HG02610 (cell line): ENCODE measurements at regions not wholly inside any gene's neighbourhood (a gene's known extent, or its start where the extent isn't known, plus 50 kb on each side); places are given as distances from the start of the nearest gene placed in this dataset.
A peak's percentile ranks its signal among the peaks of the same experiment; 100 is the strongest.

Experiments used
- ATAC-seq: cut with Tn5 transposase; IDR thresholded peaks from one replicate; pipeline ENCODE4 v1.9.1; 2021; ENCODE audit warnings: mild to moderate bottlenecking, moderate library complexity; ENCODE audit not compliant: unreplicated experiment

DNA sequence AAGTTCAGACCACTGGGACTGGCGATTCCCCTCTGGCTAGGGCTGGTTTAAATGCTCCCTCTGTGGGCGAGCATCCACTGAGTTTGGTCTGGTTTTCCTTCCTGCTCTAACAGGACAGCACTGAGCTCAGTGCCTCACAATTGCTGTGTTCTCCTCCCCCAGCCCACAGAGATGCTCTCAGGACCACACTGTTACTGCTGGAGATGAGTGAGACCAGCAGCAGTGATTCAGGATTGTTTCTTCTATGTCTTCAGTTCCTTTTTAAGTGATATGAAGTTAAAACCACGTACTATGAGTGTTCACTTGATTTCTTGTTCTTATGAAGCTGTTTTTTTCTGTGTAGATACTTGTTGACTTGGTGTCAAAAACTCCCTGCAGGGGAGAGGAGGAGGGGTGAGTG is 180.4 kb upstream of the COL8A1 start:
- ATAC-seq: peak; percentile 67

DNA sequence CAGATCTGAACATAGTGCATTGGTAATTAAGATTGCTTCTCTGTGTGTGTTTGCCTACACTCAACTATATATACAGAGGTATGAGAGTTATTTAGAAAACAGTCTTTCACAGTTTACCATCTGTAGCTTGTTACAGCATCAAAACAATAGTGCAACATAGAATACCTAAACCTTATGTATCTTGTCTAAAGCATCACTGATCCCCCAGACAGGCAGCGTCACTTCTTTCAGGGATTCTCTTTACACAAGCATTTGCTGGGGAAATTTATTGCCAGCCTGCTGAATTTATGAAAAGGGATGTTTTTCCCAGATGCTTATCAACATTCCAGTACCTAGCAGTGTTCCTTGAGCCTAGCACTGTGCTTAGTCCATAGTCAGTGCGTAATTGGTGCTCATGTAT is 195.8 kb upstream of the COL8A1 start:
- ATAC-seq: no peak

DNA sequence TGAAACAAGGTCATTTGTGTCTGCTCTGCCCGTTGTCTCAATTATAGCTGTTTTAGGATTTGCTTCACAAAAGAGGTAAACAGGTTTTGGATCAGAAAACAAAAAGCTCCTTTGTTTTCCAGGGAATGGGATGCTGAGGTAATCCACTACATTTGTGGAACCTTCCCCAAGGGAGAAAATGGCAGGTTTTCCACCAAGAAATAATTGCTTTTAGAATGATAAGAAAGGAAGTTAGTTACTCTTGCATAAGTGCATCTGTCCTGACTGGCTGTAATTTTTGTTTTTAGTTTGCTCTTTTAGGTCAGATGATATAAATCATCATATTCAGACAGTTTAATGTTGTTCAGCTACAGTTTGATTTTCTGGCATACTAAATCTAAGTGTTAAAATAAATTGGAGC is 198.5 kb upstream of the COL8A1 start:
- ATAC-seq: no peak

DNA sequence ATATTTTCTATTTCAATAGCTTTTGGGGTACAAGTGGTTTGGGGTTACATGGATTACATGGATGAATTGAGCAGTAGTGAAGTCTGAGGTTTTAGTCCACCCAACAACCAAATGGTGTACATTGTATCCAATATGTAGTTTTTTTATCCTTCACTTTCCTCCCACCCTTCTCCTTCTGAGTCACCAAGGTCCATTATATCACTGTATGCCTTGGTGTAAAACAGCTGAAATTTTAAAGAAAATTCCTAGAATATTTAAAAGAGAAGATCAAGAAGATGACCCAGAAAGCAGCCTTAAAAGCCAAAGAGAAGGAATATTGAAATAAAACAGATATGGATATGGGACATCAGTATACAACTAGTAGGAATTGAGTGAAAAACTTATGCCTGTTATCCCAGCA is 204.2 kb upstream of the COL8A1 start:
- no peak for ATAC-seq

DNA sequence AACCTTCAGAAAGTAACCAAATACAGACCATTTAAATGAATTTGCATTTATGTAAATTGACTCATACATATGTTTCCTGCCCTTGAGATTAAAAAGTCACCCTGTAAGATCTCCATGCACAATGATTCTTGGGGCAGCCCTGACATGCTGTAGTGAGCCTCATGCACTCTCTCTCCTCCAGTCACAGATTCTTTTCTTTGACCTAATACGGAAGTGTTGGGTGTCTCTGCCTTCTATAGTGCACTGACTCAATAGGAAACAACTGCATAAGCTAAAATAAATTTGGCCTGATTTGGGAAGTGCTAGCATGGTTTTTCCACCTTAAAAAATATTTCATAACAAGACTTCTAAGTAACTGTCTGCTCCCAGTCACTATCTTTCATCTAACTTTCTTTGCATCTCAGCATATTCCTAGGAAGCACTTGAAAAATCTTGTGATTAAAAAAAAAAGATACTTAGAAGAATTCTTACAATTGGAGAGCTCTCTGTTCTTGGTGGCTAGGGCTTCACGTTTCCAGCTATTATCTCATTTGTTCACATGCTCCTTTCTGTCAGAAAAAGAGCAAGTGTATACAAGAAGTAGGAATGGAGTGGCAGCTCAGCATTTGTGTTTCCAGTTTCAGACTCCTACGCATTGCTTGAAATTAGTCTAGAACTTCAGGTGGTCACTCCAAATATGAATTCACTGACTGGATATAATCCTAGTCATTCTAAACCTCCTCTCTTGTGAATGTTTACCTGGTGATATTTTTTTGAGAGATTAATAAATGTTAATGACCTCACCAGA is 207.9 kb upstream of the COL8A1 start:
- peak; percentile 75 for ATAC-seq

DNA sequence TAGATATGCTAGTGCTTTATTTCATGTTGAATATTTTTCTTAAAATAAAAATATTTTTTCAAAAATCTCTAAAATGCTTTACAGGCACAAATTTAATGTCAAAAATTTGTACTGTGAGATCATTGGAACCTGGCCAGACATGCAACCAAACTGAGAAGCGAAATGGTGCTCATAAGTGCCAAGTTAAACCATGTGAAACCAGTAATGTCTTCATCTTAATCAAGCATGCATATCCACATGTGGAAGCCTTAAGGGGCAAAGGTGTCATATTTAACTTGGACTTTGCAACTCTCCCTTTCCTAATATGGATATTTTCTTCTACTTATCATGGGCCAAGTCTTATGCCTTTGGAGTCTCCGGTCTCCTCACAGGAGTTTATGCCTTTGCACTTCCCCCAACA is 208.9 kb upstream of the COL8A1 start:
- no peak for ATAC-seq

DNA sequence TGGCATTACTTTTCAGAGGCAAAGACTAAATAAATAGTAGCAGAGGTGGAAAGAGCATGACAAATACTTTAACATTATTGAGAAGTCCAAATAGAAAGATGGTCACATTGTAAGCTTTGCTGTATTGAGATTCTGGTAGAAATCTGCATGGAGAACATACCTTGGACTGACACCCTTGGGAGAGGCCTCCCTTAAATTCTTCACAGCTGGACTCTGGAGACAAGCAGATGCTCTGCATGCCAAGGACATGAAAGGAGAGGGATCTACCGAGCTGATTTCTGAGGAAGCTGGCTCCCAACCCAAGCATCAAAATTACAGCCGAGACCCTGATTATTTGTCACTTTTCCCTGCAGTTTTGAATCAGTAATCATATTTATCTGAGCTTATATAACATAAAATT is 212.5 kb upstream of the COL8A1 start:
- no peak for ATAC-seq

DNA sequence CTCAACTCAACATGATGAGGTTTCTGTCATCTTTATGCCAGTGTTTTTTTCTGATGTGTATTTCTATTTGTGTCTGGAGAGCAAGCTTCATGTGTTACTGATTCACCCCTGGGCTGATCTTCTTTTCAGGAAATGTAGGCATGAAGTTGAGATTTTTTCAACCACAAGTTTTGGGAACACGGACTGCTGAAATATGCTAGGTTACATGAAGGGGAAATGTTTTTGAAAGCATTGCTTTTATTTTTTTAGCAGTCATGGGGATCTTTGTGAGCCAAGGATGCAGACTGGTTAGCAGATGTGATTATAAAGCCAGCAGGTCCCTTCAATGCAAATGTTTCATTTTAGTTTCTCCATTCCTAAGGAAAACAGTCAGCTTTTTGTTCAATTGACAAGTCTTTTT is 219.3 kb upstream of the COL8A1 start:
- peak; percentile 3 for ATAC-seq

DNA sequence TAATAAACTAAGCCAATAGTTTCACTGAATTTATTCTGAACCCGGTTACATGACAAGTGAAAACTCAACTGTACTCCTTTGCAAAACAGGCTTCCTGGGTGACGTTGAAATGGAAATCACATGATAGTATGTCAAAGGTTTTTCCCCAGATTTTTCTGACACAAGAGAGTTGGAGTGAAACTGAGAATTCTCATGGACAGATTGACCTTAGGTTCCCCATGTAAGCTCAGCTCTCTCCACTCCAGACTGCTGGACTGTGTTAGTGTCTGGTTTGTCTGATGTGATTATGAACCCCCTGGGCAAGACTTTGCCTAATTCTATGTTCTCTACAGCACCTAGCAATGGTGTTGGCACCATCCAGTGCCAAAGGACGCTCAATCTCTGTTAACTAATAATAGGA is 219.7 kb upstream of the COL8A1 start:
- ATAC-seq: peak; percentile 78

DNA sequence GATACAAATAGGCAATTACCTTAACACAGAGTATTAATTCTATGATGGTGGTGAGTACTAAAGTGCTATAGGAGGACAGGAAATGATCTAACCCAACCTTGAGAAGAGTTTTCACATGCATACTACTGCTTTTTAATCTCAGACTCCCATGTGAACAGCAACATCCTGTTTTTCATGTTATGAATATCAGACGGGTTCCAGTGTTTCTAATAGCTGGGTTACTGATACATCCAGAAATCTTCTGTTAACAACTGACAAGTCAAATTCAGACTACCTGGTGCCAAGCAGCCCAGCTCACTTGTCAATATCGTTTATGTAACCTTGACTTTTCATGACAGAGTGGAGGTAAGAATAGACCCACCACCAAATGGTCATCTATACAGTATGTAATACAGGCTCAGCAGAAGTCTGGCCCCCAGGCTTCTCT is 220.2 kb upstream of the COL8A1 start:
- ATAC-seq: peak; percentile 70

DNA sequence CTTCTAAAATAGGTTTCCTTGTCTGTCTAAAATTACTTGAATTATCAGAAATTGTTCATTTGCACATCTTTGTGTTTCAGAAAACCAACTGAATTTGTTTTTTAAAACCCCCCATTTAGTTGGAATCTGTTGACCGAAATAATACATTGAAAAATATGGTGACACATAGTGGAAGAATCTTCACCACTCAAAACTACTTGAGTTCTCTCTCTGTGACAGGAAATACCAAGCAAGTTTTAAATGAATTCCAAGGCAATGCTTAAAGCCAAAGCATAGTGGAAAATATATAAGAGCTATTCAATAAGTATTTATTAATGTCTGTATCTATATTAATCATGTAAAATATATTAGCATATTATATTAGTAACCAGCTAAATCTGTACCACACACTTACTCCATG is 224.9 kb upstream of the COL8A1 start:
- no peak for ATAC-seq

DNA sequence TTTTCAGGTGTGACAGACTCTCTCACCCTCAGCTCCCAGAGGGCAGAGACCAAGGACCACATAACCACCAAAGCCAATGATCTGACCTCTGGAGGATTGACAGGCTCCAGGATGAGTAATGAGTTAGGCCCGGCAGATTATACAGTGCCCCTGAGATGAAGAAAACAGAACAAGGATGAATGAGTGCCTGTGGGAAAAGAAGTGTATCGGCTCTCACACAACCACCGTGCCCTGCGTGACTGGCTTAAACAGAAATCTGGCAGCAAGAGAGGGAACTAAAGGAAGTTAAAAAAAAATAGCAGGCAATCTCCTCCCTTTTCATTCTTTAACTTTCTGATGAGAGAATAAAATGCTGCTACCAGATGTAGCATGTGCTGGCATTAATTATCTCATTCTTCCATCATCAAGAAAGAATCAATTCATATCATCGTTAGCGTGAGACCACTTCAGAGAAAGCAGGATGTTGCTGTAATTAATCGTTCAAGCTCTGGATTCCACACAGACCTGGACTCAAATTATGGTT is 227.5 kb upstream of the COL8A1 start:
- peak; percentile 86 for ATAC-seq

DNA sequence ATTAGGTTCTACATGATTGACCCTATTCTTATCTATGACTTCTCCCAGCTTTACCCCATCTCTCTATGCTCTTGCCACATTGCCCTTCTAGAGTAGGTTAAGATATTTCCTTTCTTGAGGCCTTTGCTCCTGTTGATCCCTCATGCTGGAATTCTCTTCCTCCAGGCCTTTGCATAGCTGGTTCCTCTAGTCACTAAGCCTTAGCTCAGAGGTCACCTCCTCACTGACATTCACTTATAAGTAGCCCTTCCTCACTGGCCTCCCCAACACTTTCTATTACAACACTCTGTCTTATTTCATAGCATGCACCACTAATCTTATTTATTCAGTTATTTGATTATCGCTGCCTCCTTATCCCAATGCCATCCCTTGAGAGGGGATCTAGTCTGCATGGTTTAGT is 228.4 kb upstream of the COL8A1 start:
- no peak for ATAC-seq

DNA sequence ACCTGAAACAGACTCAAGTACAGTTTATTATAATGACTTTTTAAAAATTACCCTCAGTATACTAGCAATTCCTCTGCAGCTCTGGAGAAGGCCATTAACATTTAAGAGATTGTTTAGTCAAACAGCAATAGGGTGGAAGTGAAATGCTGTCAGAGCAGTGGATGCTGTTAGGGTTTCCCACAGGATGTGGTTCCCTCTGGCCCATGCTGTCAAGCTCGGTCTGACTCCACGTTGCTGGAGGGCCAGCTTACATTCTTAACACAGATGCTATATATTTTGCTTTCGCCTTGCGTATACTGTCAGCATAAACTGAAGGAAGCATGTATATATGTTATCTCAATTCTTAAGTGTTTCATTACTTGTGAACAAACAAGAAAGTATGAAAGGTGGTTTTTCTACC is 231.1 kb upstream of the COL8A1 start:
- ATAC-seq: peak; percentile 78

DNA sequence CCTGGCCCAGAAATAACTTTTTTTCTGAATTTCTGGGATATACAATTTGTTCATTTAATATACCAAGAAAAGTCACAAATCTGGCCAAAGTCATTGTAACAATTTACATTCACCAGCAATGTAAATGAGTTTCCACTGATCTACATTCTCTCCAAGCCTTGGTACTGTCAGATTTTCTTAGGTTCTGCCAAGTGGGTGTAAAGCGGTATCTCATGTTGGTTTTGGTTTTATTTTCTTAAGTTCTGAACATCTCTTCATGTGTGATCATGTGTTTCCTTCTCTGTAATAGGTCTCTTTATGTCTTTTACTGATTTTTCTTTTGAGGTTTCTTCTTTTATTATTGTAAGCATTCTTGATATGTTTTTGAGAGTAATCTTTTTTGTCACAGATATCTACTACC is 235.6 kb upstream of the COL8A1 start:
- no peak for ATAC-seq

DNA sequence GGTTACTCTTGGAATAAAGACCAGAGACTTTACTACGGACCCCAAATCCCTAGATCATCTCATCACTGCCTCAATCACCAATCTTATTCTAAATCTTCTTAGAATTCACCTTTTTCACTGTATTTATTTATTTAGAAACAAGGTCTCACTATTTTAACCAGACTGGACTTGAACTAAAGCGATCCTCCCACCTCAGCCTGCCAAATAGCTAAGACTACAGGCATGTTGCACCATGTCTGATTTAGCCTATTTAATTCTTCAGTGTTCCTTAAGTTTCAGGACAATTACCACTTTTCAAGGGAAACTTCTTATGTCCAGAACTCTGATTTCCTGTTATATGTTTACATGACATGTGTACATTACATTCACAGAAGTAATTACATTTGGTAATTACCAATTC is 238.0 kb upstream of the COL8A1 start:
- no peak for ATAC-seq

DNA sequence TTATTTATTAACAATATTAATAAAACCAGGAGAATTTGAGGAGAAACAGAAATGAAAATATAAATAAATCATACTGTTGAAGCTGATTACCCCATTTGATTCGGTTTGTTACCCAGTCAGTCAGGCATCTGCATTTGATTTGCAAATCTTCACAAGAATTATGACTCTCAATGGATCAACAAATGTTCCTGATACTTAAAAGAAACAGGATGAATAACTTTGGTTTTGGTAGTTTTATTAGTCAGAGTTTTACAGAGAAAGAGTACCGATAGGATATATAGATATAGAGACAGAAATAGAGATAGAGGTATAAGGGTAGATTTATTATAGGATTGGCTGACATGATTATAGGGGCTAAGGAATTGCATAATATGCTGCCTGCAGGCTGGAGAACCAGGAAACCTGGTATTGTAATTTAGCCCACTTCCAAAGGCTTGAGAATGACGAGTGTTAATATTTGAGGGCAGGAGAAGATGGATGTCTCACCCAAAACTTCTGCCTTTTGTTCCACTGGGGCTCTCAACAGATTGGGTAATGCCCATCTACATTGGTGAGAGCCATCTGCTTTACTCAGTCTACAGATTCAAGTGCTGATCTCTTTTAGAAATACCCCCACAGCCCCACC is 241.6 kb upstream of the COL8A1 start:
- ATAC-seq: no peak

DNA sequence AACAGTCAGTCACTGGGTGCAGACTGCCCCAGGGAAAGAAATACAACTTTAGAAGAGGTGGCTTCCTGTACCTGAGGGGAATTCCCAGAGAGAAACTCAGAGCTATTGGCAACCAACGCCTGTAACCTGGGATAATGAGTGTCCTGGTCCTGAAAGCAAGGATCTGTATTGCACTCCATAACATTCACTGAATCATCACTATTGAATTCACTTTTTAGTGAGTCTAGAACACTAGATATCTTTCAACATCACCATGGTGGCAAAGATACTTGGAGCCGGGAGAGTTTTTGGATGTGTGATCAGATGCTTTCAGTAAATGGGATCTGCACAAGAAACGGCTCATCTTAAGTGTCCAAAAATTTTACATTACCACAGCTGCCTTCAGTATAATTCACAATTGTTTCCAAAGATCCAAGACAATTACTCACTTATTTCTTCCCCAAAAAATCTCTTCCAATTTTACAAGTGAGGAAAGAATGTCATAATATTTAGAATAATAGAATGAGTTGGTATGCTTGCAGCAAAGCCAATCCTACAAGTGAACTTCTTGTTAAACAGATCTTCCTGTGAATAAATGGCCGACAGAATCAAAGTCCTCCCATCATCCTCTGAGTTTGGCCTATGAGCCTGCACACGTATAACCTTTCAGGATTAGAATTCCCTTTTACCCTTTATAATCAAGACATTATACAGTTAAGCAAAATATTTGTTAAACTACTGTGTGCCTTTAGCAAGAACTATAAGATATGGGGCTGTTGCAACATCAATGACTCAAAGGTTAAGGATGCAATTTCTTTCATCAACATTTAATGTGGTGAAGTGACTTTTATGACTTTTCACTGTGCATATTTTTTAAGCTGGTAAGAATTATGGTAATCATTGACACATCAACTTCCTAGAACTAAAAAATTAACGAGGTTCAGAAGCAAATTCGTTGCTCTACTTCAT is 243.3 kb upstream of the COL8A1 start:
- ATAC-seq: no peak

DNA sequence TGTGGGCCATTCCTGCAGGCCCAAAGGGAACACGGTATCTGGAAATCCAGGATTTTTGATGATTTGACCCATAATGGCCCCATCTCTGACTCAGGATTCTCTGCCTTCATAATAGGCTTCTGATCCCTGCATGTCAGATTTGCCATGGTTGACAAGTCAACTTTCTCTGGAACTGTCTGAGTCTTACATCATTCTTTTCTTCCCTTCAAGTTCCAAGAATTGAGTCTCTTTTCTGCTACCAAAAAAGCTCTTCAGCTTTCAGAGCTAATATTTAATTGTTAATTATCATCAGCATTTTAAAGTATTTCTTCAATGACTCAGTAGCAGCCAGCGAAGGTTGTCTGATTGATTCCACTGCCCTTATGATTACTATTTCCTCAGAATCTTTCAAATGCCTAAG is 244.4 kb upstream of the COL8A1 start:
- no peak for ATAC-seq

DNA sequence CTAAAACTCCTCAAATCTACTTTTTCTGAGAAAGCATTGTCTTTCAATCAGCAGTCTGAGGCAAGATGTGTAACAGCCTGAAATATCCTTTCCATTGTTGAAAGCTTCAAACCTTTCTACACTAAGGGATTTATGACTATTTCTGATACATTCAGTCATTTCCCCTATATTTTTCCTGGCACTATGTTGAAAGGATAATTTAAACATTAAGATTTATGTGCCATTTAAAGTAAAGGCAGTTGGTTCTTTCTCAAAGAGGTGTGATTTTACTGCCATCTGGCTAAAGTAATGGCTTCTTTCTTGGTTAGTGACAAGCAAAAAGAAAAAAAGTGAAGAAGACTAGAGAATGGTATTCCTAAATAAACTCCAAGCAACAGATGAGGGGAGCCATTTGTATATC is 249.6 kb upstream of the COL8A1 start:
- ATAC-seq: no peak

DNA sequence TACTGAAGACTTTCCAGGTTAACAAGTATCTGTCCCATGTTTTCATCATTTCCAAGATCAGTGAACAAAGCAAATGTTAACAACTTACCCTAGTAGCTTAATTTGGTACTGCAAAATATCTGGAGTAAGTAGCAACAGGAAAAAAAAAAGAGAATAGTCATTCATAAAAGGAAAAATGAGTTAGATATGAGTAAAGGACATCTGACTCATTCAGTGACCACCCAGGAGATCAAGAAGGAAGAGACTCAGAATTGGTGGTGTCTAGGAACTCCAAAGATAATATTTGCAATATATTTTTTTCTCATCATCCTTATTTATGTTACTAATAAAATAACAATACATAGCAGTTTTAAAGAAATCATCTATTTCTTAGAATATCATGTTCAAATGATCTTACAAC is 253.8 kb upstream of the COL8A1 start:
- ATAC-seq: no peak
